OCI-LY1 (cell line): ENCODE measurements at regions not wholly inside any gene's neighbourhood (a gene's known extent, or its start where the extent isn't known, plus 50 kb on each side); places are given as distances from the start of the nearest gene placed in this dataset.

Source experiments
- CTCF ChIP-seq: fragments of 200-600 bp; sonication (generic), shearing (Covaris generic); IDR thresholded peaks from 2 replicates; pipeline ENCODE4 v1.5.1; 2017; ENCODE audit warnings: mild to moderate bottlenecking, antibody characterized with exemption, low read length, moderate library complexity, mixed read lengths
- EZH2 ChIP-seq: fragments of 200-600 bp; sonication (generic), shearing (Covaris generic); IDR thresholded peaks from 2 replicates; pipeline ENCODE4 v1.8.0; 2017; ENCODE audit warnings: borderline replicate concordance, mixed run types, mild to moderate bottlenecking, antibody characterized with exemption, low read length, moderate library complexity, mixed read lengths

- TF ChIP-seq CTCF (no peak), EZH2 (no peak)
Measured at GRCh38 chr2:155917380-155917779, 415.1 kb downstream of the NR4A2 start.
